NOMO-1 (cell line): ENCODE measurements at regions not wholly inside any gene's neighbourhood (a gene's known extent, or its start where the extent isn't known, plus 50 kb on each side); places are given as distances from the start of the nearest gene placed in this dataset.
"Not testable (repeated sequence)": the region's sequence is repeated elsewhere in the genome, so short reads cannot be mapped to it uniquely, and the experiment has no call there.

Experiments used
- DNase-seq, 2 experiments: peaks; one replicate each; lab custom pipeline; 2025; ENCODE audit not compliant: unreplicated experiment in 2 of 2; lab: John Stamatoyannopoulos, UW

- no peak for DNase-seq
Observed at GRCh38 chr7:149683181-149683580, 90.2 kb downstream of the ZNF467 start.

GRCh38 chr7:149682038-149682437 is 91.3 kb downstream of the ZNF467 start:
- no peak for DNase-seq

GRCh38 chr7:149681274-149681673 is 92.1 kb downstream of the ZNF467 start:
- DNase-seq, result no peak

GRCh38 chr7:149680331-149681025 is 92.9 kb downstream of the ZNF467 start:
- DNase-seq, result no peak

- DNase-seq, result not testable (repeated sequence)
Observed at GRCh38 chr7:149674728-149675385, 98.5 kb downstream of the ZNF467 start.

GRCh38 chr7:149673006-149673405 is 100.4 kb downstream of the ZNF467 start:
- DNase-seq, result no peak

GRCh38 chr7:149670288-149670687 is 103.1 kb downstream of the ZNF467 start:
- DNase-seq, result no peak

- DNase-seq, result no peak
Observed at GRCh38 chr7:149669121-149669818, 104.1 kb downstream of the ZNF467 start.

GRCh38 chr7:149666360-149666945 is 106.9 kb downstream of the ZNF467 start:
- no peak for DNase-seq

GRCh38 chr7:149665618-149666017 is 107.8 kb downstream of the ZNF467 start:
- DNase-seq, result not testable (repeated sequence)

GRCh38 chr7:149664666-149665065 is 108.7 kb downstream of the ZNF467 start:
- DNase-seq, result no peak

GRCh38 chr7:149664176-149664575 is 109.2 kb downstream of the ZNF467 start:
- DNase-seq, result no peak

- DNase-seq, result peak; percentile 39 to 54
Observed at GRCh38 chr7:149662591-149663095, 110.7 kb downstream of the ZNF467 start.

- DNase-seq, result no peak
Observed at GRCh38 chr7:149655784-149656183, 117.6 kb downstream of the ZNF467 start.

GRCh38 chr7:149654588-149654987 is 118.8 kb downstream of the ZNF467 start:
- no peak for DNase-seq

- DNase-seq, result not testable (repeated sequence)
Observed at GRCh38 chr7:149650190-149650589, 123.2 kb downstream of the ZNF467 start.

- DNase-seq, result no peak
Observed at GRCh38 chr7:149644754-149645153, 128.6 kb downstream of the ZNF467 start.

- no peak for DNase-seq
Observed at GRCh38 chr7:149642589-149642988, 130.8 kb downstream of the ZNF467 start.

GRCh38 chr7:149638566-149639320 is 134.6 kb downstream of the ZNF467 start:
- DNase-seq, result no peak

- DNase-seq, result no peak
Observed at GRCh38 chr7:149637911-149638565, 135.3 kb downstream of the ZNF467 start.
